ENCODE measurements at regions not wholly inside any gene's neighbourhood (a gene's known extent, or its start where the extent isn't known, plus 50 kb on each side); places are given as distances from the start of the nearest gene placed in this dataset.
"Not testable (repeated sequence)": the region's sequence is repeated elsewhere in the genome, so short reads cannot be mapped to it uniquely, and the experiment has no call there.

GRCh38 chr10:22110761-22111160 lies 107.1 kb downstream of the EBLN1 start:
- CTCF ChIA-PET, result no interaction called here
- H3K4me3 ChIP-seq (ENCODE audit: low read depth, low read length), result no peak overlapping the region
- no peak for TF ChIP-seq CTCF (IDR thresholded peaks at IDR 0.05; ENCODE audit: insufficient read depth, low read length, missing control alignments)
- no peak for DNase-seq (ENCODE audit: low read depth, low spot score)
- POLR2A ChIA-PET, result no interaction called here

- POLR2A ChIA-PET, result no interaction called here
- H3K4me3 ChIP-seq (ENCODE audit: low read depth, low read length), result no peak overlapping the region
- DNase-seq (ENCODE audit: low read depth, low spot score), result no peak
- CTCF ChIA-PET, result no interaction called here
- no peak for TF ChIP-seq CTCF (IDR thresholded peaks at IDR 0.05; ENCODE audit: insufficient read depth, low read length, missing control alignments)
These were observed 101.7 kb upstream of the DNAJC1 start for GRCh38 chr10:22105270-22105669.

- H3K4me3 ChIP-seq (ENCODE audit: low read depth, low read length), result no peak overlapping the region
- DNase-seq (ENCODE audit: low read depth, low spot score), result no peak
- TF ChIP-seq CTCF (IDR thresholded peaks at IDR 0.05; ENCODE audit: insufficient read depth, low read length, missing control alignments), result no peak
- POLR2A ChIA-PET, result no interaction called here
- CTCF ChIA-PET, result interaction anchor here (0.5 to 1.1 kb wide), 2 partner anchors 18 to 52 kb away, joined by 3 read pairs; no protein-coding TSS in a partner anchor
These were observed 100.4 kb upstream of the DNAJC1 start for GRCh38 chr10:22103701-22104470.

GRCh38 chr10:22097696-22098095 lies 94.2 kb upstream of the DNAJC1 start:
- ChIA-PET CTCF (no interaction called here), POLR2A (no interaction called here)

GRCh38 chr10:22091260-22091659 lies 87.7 kb upstream of the DNAJC1 start:
- DNase-seq (ENCODE audit: low read depth, low spot score); POLR2A ChIA-PET; H3K4me3 ChIP-seq (ENCODE audit: low read depth, low read length); CTCF ChIA-PET: not testable (repeated sequence)

More at GRCh38 chr10:22097696-22098095, 94.2 kb upstream of the DNAJC1 start:
- TF ChIP-seq CTCF (IDR thresholded peaks at IDR 0.05; ENCODE audit: insufficient read depth, low read length, missing control alignments), result no peak
- DNase-seq (ENCODE audit: low read depth, low spot score), result no peak
- no peak overlapping the region for H3K4me3 ChIP-seq (ENCODE audit: low read depth, low read length)

- TF ChIP-seq CTCF (IDR thresholded peaks at IDR 0.05; ENCODE audit: insufficient read depth, low read length, missing control alignments), result no peak
- ChIA-PET CTCF (no interaction called here), POLR2A (no interaction called here)
- H3K4me3 ChIP-seq (ENCODE audit: low read depth, low read length), result no peak overlapping the region
- DNase-seq (ENCODE audit: low read depth, low spot score), result no peak
These were observed 83.8 kb upstream of the DNAJC1 start for GRCh38 chr10:22087402-22087738.

GRCh38 chr10:22086730-22087401 lies 83.3 kb upstream of the DNAJC1 start:
- peak; percentile 12 for DNase-seq (ENCODE audit: low read depth, low spot score)
- no peak overlapping the region for H3K4me3 ChIP-seq (ENCODE audit: low read depth, low read length)
- CTCF ChIA-PET, result no interaction called here
- TF ChIP-seq CTCF (IDR thresholded peaks at IDR 0.05; ENCODE audit: insufficient read depth, low read length, missing control alignments), result no peak
- POLR2A ChIA-PET, result no interaction called here

GRCh38 chr10:22079921-22080320 lies 76.4 kb upstream of the DNAJC1 start:
- CTCF ChIA-PET; H3K4me3 ChIP-seq (ENCODE audit: low read depth, low read length); POLR2A ChIA-PET; DNase-seq (ENCODE audit: low read depth, low spot score): not testable (repeated sequence)

Data from AG04449 (cell line).